ENCODE measurements at regions not wholly inside any gene's neighbourhood (a gene's known extent, or its start where the extent isn't known, plus 50 kb on each side); places are given as distances from the start of the nearest gene placed in this dataset.
"Not testable (repeated sequence)": the region's sequence is repeated elsewhere in the genome, so short reads cannot be mapped to it uniquely, and the experiment has no call there.

DNA sequence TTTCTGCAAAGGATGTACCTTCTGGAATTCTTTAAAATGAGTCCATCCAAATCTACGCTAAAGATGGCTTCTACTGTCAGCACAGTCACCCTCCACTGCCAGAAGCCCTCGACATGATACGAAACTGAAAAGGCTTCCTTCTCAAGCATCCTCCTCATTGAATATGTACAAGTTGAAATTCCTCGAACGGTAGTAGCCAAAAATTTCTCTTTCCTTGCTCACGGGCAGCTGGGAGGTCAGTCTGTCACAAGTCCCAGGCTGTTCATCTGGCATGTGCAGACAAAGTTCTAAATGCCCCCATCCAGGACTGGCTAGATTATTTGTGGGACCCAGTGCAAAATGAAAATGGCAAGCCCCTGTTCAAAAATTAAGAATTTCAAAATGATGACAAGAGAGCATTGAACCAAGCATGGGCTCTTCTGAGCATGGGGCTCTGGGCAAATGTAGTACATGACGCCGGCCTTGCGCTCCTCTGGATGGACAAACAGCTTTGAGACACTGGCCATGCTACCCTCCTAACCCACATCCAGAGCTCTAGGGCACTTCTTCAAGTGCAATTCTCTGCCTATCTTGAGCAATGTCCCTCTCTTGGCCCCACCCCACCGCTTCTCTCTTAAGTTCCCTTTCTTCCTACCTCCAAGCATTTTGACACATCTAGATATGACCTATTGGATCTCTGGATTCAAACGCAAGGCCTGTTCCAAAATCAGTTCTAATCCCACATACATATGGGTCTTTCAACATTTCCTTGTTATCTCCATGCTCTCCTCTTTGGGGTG is 78.9 kb upstream of the FLT1 start:
- DNase-seq (ENCODE audit: low spot score): no peak

DNA sequence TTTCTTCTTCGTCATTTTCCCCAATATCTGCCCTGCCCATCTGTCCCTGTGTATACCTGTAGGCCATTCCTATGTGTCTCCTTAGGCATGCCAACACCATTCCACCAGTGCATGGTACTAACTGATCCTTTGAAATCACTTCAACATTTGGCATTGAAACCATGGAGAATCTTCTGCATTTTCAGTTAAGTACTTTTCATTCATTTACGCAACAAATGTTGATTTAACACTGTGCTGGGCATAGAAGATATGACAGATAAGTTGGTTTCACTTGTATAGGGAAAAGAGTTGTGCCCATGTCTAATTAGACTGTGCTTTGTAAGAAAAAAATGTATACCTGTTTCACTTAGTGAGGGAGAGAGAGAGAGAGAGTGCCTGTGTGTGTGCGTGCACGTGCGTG is 77.9 kb upstream of the FLT1 start:
- DNase-seq (ENCODE audit: low spot score): no peak

DNA sequence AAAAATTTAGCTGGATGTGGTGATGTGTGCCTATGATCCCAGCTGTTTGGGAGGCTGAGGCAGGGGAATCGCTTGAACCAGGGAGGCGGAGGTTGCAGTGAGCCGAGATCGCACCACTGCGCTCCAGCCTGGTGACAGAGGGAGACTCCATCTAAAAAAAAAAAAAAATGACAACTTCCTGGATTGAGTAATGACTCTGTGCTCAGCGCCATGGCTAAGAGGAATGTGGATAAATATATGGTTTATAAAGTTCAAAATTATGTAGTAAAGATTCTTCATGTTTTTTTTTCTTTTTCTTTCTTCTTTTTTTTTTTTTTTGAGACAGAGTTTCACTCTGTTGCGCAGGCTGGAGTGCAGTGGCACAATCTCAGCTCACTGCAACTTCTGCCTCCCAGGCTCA is 75.4 kb upstream of the FLT1 start:
- not testable (repeated sequence) for DNase-seq (ENCODE audit: low spot score)

- no peak for DNase-seq (ENCODE audit: low spot score)
Measured at GRCh38 chr13:28569886-28570285, 75.0 kb upstream of the FLT1 start.

DNA sequence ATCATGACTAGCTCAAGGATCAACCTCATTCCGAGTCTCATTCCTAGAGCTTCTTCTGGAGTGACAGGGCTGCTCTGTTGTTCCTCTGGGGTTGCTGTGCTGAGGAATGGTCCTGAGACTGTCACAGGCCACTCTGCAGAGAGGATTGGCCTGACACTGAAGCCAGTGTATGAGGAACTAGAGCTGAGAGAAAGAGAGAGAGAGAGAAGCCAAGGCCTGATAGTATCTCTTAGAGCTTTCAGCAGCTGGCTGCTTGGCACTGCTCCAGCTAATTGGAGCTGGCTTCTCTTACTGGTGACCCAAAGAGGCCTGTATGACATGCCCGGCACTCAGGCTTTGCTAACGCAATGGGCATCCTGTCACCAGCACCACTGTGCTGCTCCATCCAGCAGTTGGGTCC is 73.4 kb upstream of the FLT1 start:
- DNase-seq (ENCODE audit: low spot score): no peak

DNA sequence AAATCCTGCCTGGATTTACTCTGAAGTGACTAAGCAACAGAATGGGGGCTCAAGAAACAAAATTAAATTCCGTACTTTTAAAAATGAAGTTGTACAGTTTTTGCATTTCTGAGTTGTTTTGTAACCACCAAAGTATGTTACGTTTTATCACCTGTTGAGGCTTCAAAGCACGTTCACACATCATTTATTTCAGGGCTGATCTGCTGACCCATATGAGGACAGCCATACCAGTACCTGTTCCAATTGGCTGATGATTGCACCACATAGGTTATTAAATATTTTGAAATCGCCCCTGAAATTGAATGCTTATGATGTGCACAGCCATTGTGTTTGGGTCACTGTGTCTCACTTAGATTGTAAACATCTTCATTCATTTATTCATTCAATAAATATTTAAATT is 72.0 kb upstream of the FLT1 start:
- DNase-seq (ENCODE audit: low spot score): no peak

- no peak for DNase-seq (ENCODE audit: low spot score)
Measured at GRCh38 chr13:28566283-28566682, 71.4 kb upstream of the FLT1 start.

- peak; percentile 54 for DNase-seq (ENCODE audit: low spot score)
Measured at GRCh38 chr13:28564030-28564429, 69.1 kb upstream of the FLT1 start.

- DNase-seq (ENCODE audit: low spot score): no peak
Measured at GRCh38 chr13:28563609-28564008, 68.7 kb upstream of the FLT1 start.

DNA sequence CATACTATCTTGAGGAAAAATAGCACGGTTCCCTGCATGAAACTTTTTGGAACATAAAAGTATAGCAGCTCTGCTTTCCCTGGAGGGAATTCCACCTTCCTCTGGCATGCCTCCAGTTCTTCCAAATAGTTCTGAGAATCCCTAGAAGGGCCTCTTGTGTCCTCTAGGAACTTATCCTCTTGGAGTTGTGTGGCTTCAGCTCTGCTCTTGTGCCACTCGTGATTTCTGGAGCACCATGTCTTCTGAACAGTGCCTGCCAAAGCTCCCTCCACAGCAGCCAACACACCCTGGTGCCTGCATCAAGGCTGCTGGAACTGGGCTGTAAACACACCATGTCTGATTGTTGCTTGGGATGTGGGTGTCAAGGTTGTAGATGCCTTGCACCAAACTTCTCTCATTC is 65.7 kb upstream of the FLT1 start:
- no peak for DNase-seq (ENCODE audit: low spot score)

GRCh38 chr13:28559636-28560259 is 64.8 kb upstream of the FLT1 start:
- no peak for DNase-seq (ENCODE audit: low spot score)

DNA sequence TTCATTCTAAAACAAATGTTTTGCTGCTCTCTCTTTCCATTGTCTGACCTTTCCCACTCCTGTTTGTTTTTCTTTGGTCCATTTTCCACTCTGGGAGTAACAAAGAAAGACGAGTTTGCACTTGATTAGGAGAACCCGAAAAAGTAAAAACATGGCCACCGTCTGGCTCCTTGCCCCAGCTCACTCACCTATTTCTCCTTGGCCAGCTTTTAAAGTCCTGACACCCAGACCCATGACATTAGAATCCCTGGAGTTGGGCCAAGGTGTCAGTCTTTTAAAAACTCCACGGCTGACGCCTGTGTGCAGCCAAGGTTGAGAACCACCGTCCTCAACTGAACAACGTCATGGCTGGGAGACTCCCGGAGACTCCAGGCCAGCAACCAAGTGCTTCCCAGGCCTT is 63.6 kb upstream of the FLT1 start:
- no peak for DNase-seq (ENCODE audit: low spot score)

- DNase-seq (ENCODE audit: low spot score): no peak
Measured at GRCh38 chr13:28557725-28558520, 63.0 kb upstream of the FLT1 start.

GRCh38 chr13:28555096-28555495 is 60.2 kb upstream of the FLT1 start:
- DNase-seq (ENCODE audit: low spot score): no peak

GRCh38 chr13:28553971-28554370 is 59.0 kb upstream of the FLT1 start:
- no peak for DNase-seq (ENCODE audit: low spot score)

DNA sequence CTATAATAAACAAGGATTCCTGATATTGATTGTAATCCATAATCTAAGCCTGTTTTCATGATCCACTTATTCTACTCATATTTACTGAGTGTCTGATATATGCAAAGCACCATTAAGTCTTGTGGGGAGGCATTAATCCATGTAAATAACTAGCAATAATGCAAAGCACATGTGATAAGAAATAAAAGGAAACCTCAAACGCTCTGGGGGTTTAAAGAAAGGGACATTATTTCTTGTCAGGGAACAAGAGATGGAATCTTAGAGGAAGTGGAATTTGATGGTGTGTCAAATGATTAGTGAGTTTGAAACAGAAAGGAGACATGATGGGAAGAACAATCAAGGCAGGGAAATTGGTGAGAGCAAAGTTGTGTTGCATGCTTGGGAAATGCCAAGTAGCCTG is 57.4 kb upstream of the FLT1 start:
- DNase-seq (ENCODE audit: low spot score): no peak

GRCh38 chr13:28551498-28551895 is 56.6 kb upstream of the FLT1 start:
- no peak for DNase-seq (ENCODE audit: low spot score)

- no peak for DNase-seq (ENCODE audit: low spot score)
Measured at GRCh38 chr13:28550721-28551497, 56.0 kb upstream of the FLT1 start.

GRCh38 chr13:28550091-28550490 is 55.2 kb upstream of the FLT1 start:
- DNase-seq (ENCODE audit: low spot score): no peak

DNA sequence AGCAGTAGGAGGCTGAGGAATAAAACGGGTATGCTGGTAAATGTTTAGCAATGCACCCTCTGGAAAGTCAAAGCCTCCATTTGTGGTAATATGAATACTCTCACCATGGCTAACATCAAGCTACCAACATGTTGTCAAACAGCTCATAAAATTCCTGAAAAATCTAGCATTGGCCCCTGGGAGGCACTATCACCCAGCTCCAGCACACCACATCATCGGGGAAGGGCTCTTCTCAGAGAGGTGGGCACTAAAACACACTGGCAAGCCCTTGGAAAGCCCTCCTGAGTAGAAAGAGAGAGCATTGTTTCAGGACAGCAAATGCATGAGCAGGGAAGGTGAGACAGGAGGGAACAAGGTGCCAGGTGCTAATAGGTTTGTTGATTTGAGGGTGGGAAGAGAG is 53.9 kb upstream of the FLT1 start:
- peak; percentile 45 for DNase-seq (ENCODE audit: low spot score)

- no peak for DNase-seq (ENCODE audit: low spot score)
Measured at GRCh38 chr13:28548468-28548867, 53.5 kb upstream of the FLT1 start.

DNA sequence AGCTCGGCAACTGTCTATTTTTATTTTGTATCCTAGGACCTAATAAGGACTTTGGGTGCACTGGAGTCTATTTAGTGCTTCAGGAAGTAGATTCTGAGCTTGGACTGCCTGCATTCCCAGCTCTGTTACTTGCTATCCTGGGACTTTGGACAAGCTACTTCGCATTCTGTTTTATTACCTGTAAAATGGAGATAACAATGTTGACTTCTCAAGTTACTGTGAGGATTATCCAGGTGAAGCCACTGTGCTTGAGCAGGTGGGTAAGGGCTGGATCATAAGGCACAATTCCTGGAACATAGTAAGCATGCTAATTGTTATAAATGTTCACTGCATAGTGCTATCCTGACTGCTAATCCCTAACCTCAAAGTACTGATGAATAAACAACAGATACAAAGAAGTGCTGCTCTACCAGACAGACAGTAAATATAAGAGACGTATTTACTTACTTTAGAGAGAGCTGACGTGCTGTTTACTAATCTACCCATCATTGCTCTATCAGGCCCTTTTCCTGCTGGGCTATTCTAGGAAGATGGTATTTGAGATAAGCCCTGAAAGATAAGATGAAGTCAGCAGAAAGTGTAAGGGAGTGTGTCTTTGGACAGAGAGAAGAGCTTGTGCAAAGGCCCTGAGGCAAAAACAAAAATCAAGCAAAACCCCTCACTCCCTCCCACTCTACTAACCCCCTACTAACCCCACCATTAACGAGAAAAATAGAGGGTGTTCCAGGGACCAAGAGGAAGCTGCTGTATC is 50.8 kb upstream of the FLT1 start:
- DNase-seq (ENCODE audit: low spot score): no peak
